Fibroblast of lung (primary cell): ENCODE measurements at regions not wholly inside any gene's neighbourhood (a gene's known extent, or its start where the extent isn't known, plus 50 kb on each side); places are given as distances from the start of the nearest gene placed in this dataset.

Experiments
- DNase-seq, 2 donors: peaks; one replicate each; pipeline versions ENCODE4 v3.0.0 to v3.0.0-alpha.2; 2010; ENCODE audit warnings: low read depth in 2 of 2
- H2AFZ ChIP-seq: 2 replicates; pipeline ENCODE4 v1.5.1; 2012; ENCODE audit warnings: low read length, control low read depth, inconsistent platforms
- H3K27ac ChIP-seq: 2 replicates; pipeline ENCODE4 v1.5.1; 2011; ENCODE audit warnings: low read length, control low read depth; ENCODE audit not compliant: insufficient read depth
- H3K27me3 ChIP-seq: 2 replicates; pipeline ENCODE4 v1.5.1; 2011; ENCODE audit warnings: mild to moderate bottlenecking, low read length; ENCODE audit not compliant: control insufficient read depth, insufficient read depth
- H3K36me3 ChIP-seq: 2 replicates; pipeline ENCODE4 v1.5.1; 2011; ENCODE audit warnings: low read length; ENCODE audit not compliant: control insufficient read depth, insufficient read depth
- H3K4me1 ChIP-seq: 2 replicates; pipeline ENCODE4 v1.5.1; 2011; ENCODE audit warnings: low read length; ENCODE audit not compliant: control insufficient read depth, insufficient read depth; ENCODE audit errors: extremely low read depth
- H3K4me2 ChIP-seq: 2 replicates; pipeline ENCODE4 v1.5.1; 2011; ENCODE audit warnings: low read length, control low read depth; ENCODE audit not compliant: insufficient read depth; ENCODE audit errors: extremely low read depth
- H3K4me3 ChIP-seq, 4 experiments: fragments of 200-600 bp in 1 of 4; sonication (generic) in 1 of 4; replicated peaks in 1 of 4; 2 replicates each; pipeline ENCODE4 v1.5.1; 2011 to 2016; ENCODE audit warnings: low read length in 4 of 4, low read depth in 3 of 4, mild to moderate bottlenecking in 3 of 4, control low read depth in 2 of 4, inconsistent platforms in 1 of 4, mixed read lengths in 1 of 4; ENCODE audit not compliant: insufficient read depth in 1 of 4; ENCODE audit errors: control extremely low read depth in 1 of 4
- H3K79me2 ChIP-seq: 2 replicates; pipeline ENCODE4 v1.5.1; 2012; ENCODE audit warnings: mild to moderate bottlenecking, low read length, inconsistent platforms; ENCODE audit not compliant: control insufficient read depth, insufficient read depth
- H3K9ac ChIP-seq: 2 replicates; pipeline ENCODE4 v1.5.1; 2011; ENCODE audit warnings: mild to moderate bottlenecking, low read length, control low read depth; ENCODE audit not compliant: insufficient read depth
- H3K9me3 ChIP-seq: 2 replicates; pipeline ENCODE4 v1.5.1; 2012; ENCODE audit warnings: low read depth, low read length; ENCODE audit not compliant: control insufficient read depth, insufficient read depth
- H4K20me1 ChIP-seq: 2 replicates; pipeline ENCODE4 v1.5.1; 2011; ENCODE audit warnings: low read length; ENCODE audit not compliant: control insufficient read depth, insufficient read depth; ENCODE audit errors: extremely low read depth
- CTCF ChIP-seq, 2 donors: IDR thresholded peaks in 1 of 2; conservative IDR thresholded peaks in 1 of 2; 1 replicate in 1 of 2; 2 replicates in 1 of 2; pipeline ENCODE4 v1.5.1; 2011 to 2012; ENCODE audit warnings: low read length in 2 of 2, control low read depth in 1 of 2, inconsistent platforms in 1 of 2, low read depth in 1 of 2, mild to moderate bottlenecking in 1 of 2
- EZH2 ChIP-seq: IDR thresholded peaks from 2 replicates; pipeline ENCODE4 v1.5.1; 2012; ENCODE audit warnings: low read length, control low read depth, mild to moderate bottlenecking; ENCODE audit errors: missing control alignments

GRCh38 chr9:79885093-79885857 is 313.5 kb downstream of the TLE4 start:
- H3K27me3 ChIP-seq: no peaks in the 10 kb centered on the region
- H4K20me1 ChIP-seq: no peaks in the 10 kb centered on the region
- no peak for TF ChIP-seq EZH2
- H3K4me3 ChIP-seq: no peak overlapping the region
- H3K27ac ChIP-seq: no peak overlapping the region
- no peak overlapping the region for H2AFZ ChIP-seq
- no peaks in the 10 kb centered on the region for H3K36me3 ChIP-seq
- no peaks in the 10 kb centered on the region for H3K4me1 ChIP-seq
- no peak overlapping the region for H3K4me2 ChIP-seq
- no peak overlapping the region for H3K9ac ChIP-seq
- DNase-seq: no peak
- H3K9me3 ChIP-seq: no peaks in the 10 kb centered on the region
- no peaks in the 10 kb centered on the region for H3K79me2 ChIP-seq

- no peak overlapping the region for H3K27ac ChIP-seq
- DNase-seq: no peak
- H3K4me1 ChIP-seq: no peaks in the 10 kb centered on the region
- H3K9ac ChIP-seq: no peak overlapping the region
- TF ChIP-seq CTCF (conservative IDR thresholded peaks at IDR 0.05 in 1 of 2, IDR thresholded peaks at IDR 0.05 in 1 of 2; ENCODE audit: low read depth in 1 of 2, low read length in 2 of 2) (no peak), EZH2 (no peak)
- H3K9me3 ChIP-seq: no peaks in the 10 kb centered on the region
- no peak overlapping the region for H3K4me2 ChIP-seq
- H3K27me3 ChIP-seq: no peaks in the 10 kb centered on the region
- no peaks in the 10 kb centered on the region for H3K79me2 ChIP-seq
- H4K20me1 ChIP-seq: no peaks in the 10 kb centered on the region
- no peaks in the 10 kb centered on the region for H3K36me3 ChIP-seq
- H2AFZ ChIP-seq: no peak overlapping the region
- H3K4me3 ChIP-seq: no peak overlapping the region
Measured at GRCh38 chr9:79884546-79884945, 312.8 kb downstream of the TLE4 start.

GRCh38 chr9:79883073-79883645 is 311.4 kb downstream of the TLE4 start:
- no peak overlapping the region for H3K27ac ChIP-seq
- no peak overlapping the region for H2AFZ ChIP-seq
- H3K27me3 ChIP-seq: no peaks in the 10 kb centered on the region
- H3K4me2 ChIP-seq: no peak overlapping the region
- H3K4me1 ChIP-seq: no peaks in the 10 kb centered on the region
- no peak for TF ChIP-seq CTCF (conservative IDR thresholded peaks at IDR 0.05 in 1 of 2, IDR thresholded peaks at IDR 0.05 in 1 of 2; ENCODE audit: low read depth in 1 of 2, low read length in 2 of 2)
- TF ChIP-seq EZH2: no peak
- no peak for DNase-seq
- H3K9ac ChIP-seq: no peak overlapping the region
- no peaks in the 10 kb centered on the region for H3K79me2 ChIP-seq
- H4K20me1 ChIP-seq: no peaks in the 10 kb centered on the region
- H3K9me3 ChIP-seq: no peaks in the 10 kb centered on the region
- H3K36me3 ChIP-seq: no peaks in the 10 kb centered on the region
- H3K4me3 ChIP-seq: no peak overlapping the region
